Chondrocyte (in vitro differentiated cells): ENCODE measurements at regions not wholly inside any gene's neighbourhood (a gene's known extent, or its start where the extent isn't known, plus 50 kb on each side); places are given as distances from the start of the nearest gene placed in this dataset.

Experiments
- DNase-seq: peaks from one replicate; pipeline ENCODE4 v3.0.0; 2021; ENCODE audit warnings: mixed read lengths, low spot score
- H3K27ac Mint-ChIP-seq: one replicate; pipeline ENCODE4 v1.8.0; 2021; ENCODE audit warnings: mild to moderate bottlenecking, moderate library complexity, mixed read lengths; ENCODE audit not compliant: unreplicated experiment
- H3K27me3 Mint-ChIP-seq: 2 replicates; pipeline ENCODE4 v1.8.0; 2021; ENCODE audit warnings: low read depth, mixed read lengths
- H3K36me3 Mint-ChIP-seq: 2 replicates; pipeline ENCODE4 v1.8.0; 2021; ENCODE audit warnings: low read depth, mixed read lengths
- H3K4me1 Mint-ChIP-seq: 2 replicates; pipeline ENCODE4 v1.8.0; 2021; ENCODE audit warnings: low read depth, mild to moderate bottlenecking, mixed read lengths
- H3K4me3 Mint-ChIP-seq: one replicate; pipeline ENCODE4 v1.8.0; 2021; ENCODE audit warnings: mild to moderate bottlenecking, moderate library complexity, mixed read lengths; ENCODE audit not compliant: unreplicated experiment
- H3K9me3 Mint-ChIP-seq: 2 replicates; pipeline ENCODE4 v1.8.0; 2021; ENCODE audit warnings: low read depth, mixed read lengths
- TF ChIP-seq, protein P1 (sequence below): fragments of 200-600 bp; sonication (generic); IDR thresholded peaks from 2 replicates; pipeline ENCODE4 v1.5.0; 2021; ENCODE audit warnings: antibody characterized with exemption, mild to moderate bottlenecking, moderate library complexity

DNA sequence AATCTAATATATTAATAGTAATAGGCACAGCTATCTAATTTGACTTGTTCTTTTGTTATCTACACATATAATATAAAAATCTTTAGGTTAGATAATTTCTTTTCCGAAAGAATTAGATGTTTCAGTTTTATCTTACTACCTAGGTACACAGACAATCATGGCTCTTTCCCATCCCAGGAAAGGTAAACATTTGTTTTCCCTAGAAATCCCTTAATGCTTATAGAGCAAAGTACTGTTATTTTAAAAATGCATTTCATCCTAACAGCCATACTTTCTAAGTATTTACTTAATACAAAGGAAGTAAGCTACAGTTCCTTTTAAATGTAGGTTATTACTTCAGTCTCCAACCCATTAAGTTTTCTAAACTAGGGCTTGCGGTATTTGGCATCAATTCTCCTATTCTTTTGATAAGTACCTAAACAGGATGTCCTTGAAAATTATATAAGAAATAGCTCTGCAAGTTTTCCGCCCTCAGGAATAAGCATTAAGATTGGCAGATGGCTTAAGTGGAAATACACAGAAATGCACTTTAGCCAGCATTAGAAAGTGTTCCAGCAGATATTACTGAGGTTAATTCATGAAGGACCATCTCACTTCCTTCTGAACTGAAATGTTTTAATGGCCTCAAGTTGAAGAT lies 616.2 kb upstream of the SPRY2 start:
- H3K4me1 Mint-ChIP-seq = peaks cover 6% of the 10 kb centered on the region
- no peak overlapping the region for H3K27ac Mint-ChIP-seq
- TF ChIP-seq, protein P1, sequence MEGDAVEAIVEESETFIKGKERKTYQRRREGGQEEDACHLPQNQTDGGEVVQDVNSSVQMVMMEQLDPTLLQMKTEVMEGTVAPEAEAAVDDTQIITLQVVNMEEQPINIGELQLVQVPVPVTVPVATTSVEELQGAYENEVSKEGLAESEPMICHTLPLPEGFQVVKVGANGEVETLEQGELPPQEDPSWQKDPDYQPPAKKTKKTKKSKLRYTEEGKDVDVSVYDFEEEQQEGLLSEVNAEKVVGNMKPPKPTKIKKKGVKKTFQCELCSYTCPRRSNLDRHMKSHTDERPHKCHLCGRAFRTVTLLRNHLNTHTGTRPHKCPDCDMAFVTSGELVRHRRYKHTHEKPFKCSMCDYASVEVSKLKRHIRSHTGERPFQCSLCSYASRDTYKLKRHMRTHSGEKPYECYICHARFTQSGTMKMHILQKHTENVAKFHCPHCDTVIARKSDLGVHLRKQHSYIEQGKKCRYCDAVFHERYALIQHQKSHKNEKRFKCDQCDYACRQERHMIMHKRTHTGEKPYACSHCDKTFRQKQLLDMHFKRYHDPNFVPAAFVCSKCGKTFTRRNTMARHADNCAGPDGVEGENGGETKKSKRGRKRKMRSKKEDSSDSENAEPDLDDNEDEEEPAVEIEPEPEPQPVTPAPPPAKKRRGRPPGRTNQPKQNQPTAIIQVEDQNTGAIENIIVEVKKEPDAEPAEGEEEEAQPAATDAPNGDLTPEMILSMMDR = no peak
- no peaks in the 10 kb centered on the region for H3K27me3 Mint-ChIP-seq
- H3K4me3 Mint-ChIP-seq = no peak overlapping the region
- H3K36me3 Mint-ChIP-seq = no peaks in the 10 kb centered on the region
- H3K9me3 Mint-ChIP-seq = peaks cover 3% of the 10 kb centered on the region
- DNase-seq = no peak

- Mint-ChIP-seq H3K27ac (no peak overlapping the region), H3K4me3 (no peak overlapping the region), H3K27me3 (no peaks in the 10 kb centered on the region), H3K4me1 (peaks cover 6% of the 10 kb centered on the region), H3K9me3 (no peaks in the 10 kb centered on the region), H3K36me3 (no peaks in the 10 kb centered on the region)
- TF ChIP-seq, protein P1 = no peak
- no peak for DNase-seq
Observed at GRCh38 chr13:80955501-80955900, 614.6 kb upstream of the SPRY2 start.

DNA sequence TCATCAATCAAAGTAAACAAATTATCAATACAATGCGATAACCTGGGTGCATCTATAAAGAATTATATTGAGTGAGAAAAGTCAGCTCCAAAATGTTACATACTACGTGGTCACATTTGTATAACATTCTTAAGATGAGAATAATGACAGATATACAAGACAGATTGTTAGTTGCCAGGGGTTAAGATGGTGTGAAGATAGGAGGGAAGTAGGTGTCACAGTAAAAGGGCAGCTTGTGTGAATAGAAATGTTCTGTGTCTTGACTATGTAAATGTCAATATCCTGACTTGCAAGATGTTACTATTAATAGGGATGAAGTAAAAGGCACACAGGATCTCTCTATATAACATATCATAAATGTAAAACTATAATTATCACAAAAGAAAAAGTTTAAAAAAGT lies 611.2 kb upstream of the SPRY2 start:
- TF ChIP-seq, protein P1 = no peak
- H3K36me3 Mint-ChIP-seq = no peaks in the 10 kb centered on the region
- no peaks in the 10 kb centered on the region for H3K27me3 Mint-ChIP-seq
- no peak overlapping the region for H3K27ac Mint-ChIP-seq
- no peak overlapping the region for H3K4me3 Mint-ChIP-seq
- H3K4me1 Mint-ChIP-seq = peaks cover 6% of the 10 kb centered on the region
- H3K9me3 Mint-ChIP-seq = no peaks in the 10 kb centered on the region
- DNase-seq = no peak

- TF ChIP-seq, protein P1 = no peak
- Mint-ChIP-seq H3K36me3 (no peaks in the 10 kb centered on the region), H3K27me3 (no peaks in the 10 kb centered on the region)
Observed at GRCh38 chr13:80946008-80946802, 605.3 kb upstream of the SPRY2 start.

GRCh38 chr13:80945328-80945727 lies 604.4 kb upstream of the SPRY2 start:
- H3K4me3 Mint-ChIP-seq = no peak overlapping the region
- TF ChIP-seq, protein P1 = no peak
- H3K4me1 Mint-ChIP-seq = peaks cover 9% of the 10 kb centered on the region
- no peak for DNase-seq
- H3K27me3 Mint-ChIP-seq = no peaks in the 10 kb centered on the region
- H3K9me3 Mint-ChIP-seq = peaks cover 3% of the 10 kb centered on the region
- H3K36me3 Mint-ChIP-seq = no peaks in the 10 kb centered on the region
- H3K27ac Mint-ChIP-seq = no peak overlapping the region

More at GRCh38 chr13:80946008-80946802, 605.3 kb upstream of the SPRY2 start:
- H3K9me3 Mint-ChIP-seq = peaks cover 3% of the 10 kb centered on the region
- peaks cover 4% of the 10 kb centered on the region for H3K4me1 Mint-ChIP-seq
- H3K27ac Mint-ChIP-seq = no peak overlapping the region
- no peak overlapping the region for H3K4me3 Mint-ChIP-seq
- no peak for DNase-seq
